Uterus (tissue), 2 donors: ENCODE measurements at regions not wholly inside any gene's neighbourhood (a gene's known extent, or its start where the extent isn't known, plus 50 kb on each side); places are given as distances from the start of the nearest gene placed in this dataset.

ENCODE experiments used
- POLR2A ChIP-seq, 2 donors: fragments of 450-650 bp; IDR thresholded peaks; one replicate each; pipeline ENCODE4 v1.6.1; 2016; ENCODE audit warnings: antibody characterized with exemption in 2 of 2, mild to moderate bottlenecking in 1 of 2, moderate library complexity in 1 of 2
- TF ChIP-seq, protein P1 (sequence below), 4 experiments: fragments of 200-600 bp in 2 of 4; fragments of 450-650 bp in 2 of 4; sonication (generic) in 2 of 4; IDR thresholded peaks; one replicate each; pipeline ENCODE4 v1.5.1; 2016 to 2019; ENCODE audit warnings: antibody characterized with exemption in 4 of 4, mild to moderate bottlenecking in 2 of 4, moderate library complexity in 1 of 4

DNA sequence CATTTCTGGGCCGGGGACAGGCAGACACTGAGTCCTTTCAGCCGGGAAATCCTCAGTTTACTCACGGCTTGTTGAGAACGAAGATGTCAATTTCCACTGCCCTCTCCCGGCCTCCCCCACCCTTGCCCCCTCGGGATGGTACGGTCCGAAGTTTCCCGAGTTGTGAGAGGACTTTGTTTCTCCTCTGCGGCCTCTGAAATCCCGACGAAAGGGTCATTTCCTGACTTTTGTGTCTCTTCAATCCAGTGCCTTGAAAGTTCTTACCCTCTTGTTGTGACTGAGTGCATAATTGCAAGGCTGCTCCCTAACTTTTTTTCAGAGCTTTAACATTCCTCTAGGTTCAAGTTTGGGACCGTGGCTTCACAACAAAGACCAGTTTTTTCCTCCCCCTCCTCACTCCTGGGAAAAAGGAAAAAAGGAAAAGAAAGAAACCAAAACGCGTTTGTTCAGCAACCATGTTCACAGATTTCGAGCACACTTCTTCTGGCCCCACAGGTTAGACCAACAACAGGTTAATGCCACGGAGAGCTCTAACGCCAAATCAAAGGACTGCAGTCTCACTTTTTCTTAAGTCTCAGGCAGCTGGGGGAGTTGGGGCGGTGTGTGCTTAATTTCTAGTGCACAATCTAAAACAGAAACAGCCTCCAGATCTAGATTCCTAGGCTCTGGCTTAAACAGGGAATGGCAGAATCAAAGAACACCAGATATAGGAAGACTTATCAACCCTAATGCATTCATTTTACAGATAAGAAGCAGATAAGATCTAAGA lies 138.9 kb downstream of the TMCO5A start:
- TF ChIP-seq, protein P1, sequence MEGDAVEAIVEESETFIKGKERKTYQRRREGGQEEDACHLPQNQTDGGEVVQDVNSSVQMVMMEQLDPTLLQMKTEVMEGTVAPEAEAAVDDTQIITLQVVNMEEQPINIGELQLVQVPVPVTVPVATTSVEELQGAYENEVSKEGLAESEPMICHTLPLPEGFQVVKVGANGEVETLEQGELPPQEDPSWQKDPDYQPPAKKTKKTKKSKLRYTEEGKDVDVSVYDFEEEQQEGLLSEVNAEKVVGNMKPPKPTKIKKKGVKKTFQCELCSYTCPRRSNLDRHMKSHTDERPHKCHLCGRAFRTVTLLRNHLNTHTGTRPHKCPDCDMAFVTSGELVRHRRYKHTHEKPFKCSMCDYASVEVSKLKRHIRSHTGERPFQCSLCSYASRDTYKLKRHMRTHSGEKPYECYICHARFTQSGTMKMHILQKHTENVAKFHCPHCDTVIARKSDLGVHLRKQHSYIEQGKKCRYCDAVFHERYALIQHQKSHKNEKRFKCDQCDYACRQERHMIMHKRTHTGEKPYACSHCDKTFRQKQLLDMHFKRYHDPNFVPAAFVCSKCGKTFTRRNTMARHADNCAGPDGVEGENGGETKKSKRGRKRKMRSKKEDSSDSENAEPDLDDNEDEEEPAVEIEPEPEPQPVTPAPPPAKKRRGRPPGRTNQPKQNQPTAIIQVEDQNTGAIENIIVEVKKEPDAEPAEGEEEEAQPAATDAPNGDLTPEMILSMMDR (IDR thresholded peaks at IDR 0.05): no peak
- no peak for TF ChIP-seq POLR2A (IDR thresholded peaks at IDR 0.05)
